Osteoblast (primary cell): ENCODE measurements at regions not wholly inside any gene's neighbourhood (a gene's known extent, or its start where the extent isn't known, plus 50 kb on each side); places are given as distances from the start of the nearest gene placed in this dataset.

Source experiments
- DNase-seq: peaks from one replicate; pipeline ENCODE4 v3.0.0; 2011; ENCODE audit warnings: low spot score, mixed read lengths; ENCODE audit not compliant: insufficient read length; ENCODE audit errors: missing footprints
- H2AFZ ChIP-seq: 2 replicates; pipeline ENCODE4 v1.6.0; 2011; ENCODE audit warnings: mild to moderate bottlenecking, low read length
- H3K27ac ChIP-seq: 2 replicates; pipeline ENCODE4 v1.5.1; 2011; ENCODE audit warnings: mild to moderate bottlenecking, low read depth, low read length, moderate library complexity
- H3K27me3 ChIP-seq: 2 replicates; pipeline ENCODE4 v1.6.0; 2012; ENCODE audit warnings: mild to moderate bottlenecking, control low read depth, inconsistent platforms, low read length, moderate library complexity; ENCODE audit not compliant: insufficient read depth
- H3K36me3 ChIP-seq: 2 replicates; pipeline ENCODE4 v1.5.1; 2011; ENCODE audit warnings: mild to moderate bottlenecking, low read length, control low read depth, moderate library complexity; ENCODE audit not compliant: insufficient read depth
- H3K4me1 ChIP-seq: 2 replicates; pipeline ENCODE4 v1.5.1; 2011; ENCODE audit warnings: mild to moderate bottlenecking, low read length, control low read depth, moderate library complexity; ENCODE audit not compliant: insufficient read depth
- H3K4me2 ChIP-seq: 2 replicates; pipeline ENCODE4 v1.6.0; 2011; ENCODE audit warnings: mild to moderate bottlenecking, low read length; ENCODE audit not compliant: insufficient read depth
- H3K4me3 ChIP-seq: fragments of 200-600 bp; sonication (generic); 3 replicates; pipeline ENCODE4 v1.5.1; 2012; ENCODE audit warnings: mild to moderate bottlenecking, low read length, inconsistent platforms; ENCODE audit not compliant: insufficient read depth
- H3K79me2 ChIP-seq: 2 replicates; pipeline ENCODE4 v1.6.0; 2012; ENCODE audit warnings: mild to moderate bottlenecking, low read length, control low read depth, inconsistent platforms; ENCODE audit not compliant: insufficient read depth
- H3K9me3 ChIP-seq: 2 replicates; pipeline ENCODE4 v1.5.1; 2011; ENCODE audit warnings: low read depth, low read length, control low read depth
- H4K20me1 ChIP-seq: 2 replicates; pipeline ENCODE4 v1.6.0; 2012; ENCODE audit warnings: mild to moderate bottlenecking, low read length, control low read depth; ENCODE audit not compliant: insufficient read depth
- CTCF ChIP-seq: IDR thresholded peaks from 2 replicates; pipeline ENCODE4 v1.5.1; 2011; ENCODE audit warnings: mild to moderate bottlenecking, low read depth, low read length, moderate library complexity; ENCODE audit errors: extremely low read depth

DNA sequence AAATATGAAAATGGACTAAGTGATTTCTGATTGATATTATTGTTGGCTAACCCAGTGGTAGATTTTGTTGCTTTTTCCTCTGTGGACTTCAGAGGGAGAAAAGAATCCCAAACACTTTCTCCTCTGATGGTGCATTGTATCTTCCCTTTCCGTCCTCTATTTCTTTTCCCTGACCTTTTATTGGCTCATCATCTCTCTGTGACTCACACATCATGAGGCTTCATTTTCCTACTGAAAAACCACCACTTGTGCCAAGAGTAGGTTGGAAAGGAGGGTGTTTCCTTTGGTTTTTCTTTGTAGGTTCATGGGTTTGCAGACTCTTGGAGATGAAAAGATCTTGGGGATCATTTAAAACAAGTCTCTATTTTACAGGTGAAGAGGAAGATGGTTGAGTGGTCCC lies 311.7 kb upstream of the JAG1 start:
- no peaks in the 10 kb centered on the region for H3K79me2 ChIP-seq
- peak overlapping the region; percentile 64 for H3K27ac ChIP-seq
- H3K36me3 ChIP-seq, result no peaks in the 10 kb centered on the region
- DNase-seq, result peak; percentile 73
- H3K4me1 ChIP-seq, result peaks cover 33% of the 10 kb centered on the region
- H3K4me2 ChIP-seq, result no peak overlapping the region
- H3K9me3 ChIP-seq, result no peaks in the 10 kb centered on the region
- H3K27me3 ChIP-seq, result no peaks in the 10 kb centered on the region
- H2AFZ ChIP-seq, result no peak overlapping the region
- TF ChIP-seq CTCF, result no peak
- no peak overlapping the region for H3K4me3 ChIP-seq
- H4K20me1 ChIP-seq, result no peaks in the 10 kb centered on the region

DNA sequence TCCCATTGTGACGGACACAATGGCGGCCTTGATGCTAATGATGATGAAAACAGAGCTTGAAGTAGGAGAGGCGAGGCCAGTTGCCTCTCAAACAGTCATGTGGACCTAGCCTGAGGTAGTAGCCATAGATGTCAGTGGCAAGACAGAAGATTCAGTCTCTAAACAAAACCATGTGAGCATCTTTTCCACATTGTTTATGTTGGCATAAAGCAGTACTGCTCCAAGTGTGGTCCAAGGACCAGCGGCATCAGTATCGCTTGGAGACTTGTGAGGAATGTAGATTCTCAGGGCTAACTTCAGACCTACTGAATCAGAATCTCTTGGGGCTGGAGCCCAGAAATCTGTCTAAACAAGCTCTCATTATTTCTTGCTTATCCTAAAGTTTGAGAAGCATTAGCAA lies 312.8 kb upstream of the JAG1 start:
- H3K79me2 ChIP-seq, result no peaks in the 10 kb centered on the region
- no peaks in the 10 kb centered on the region for H4K20me1 ChIP-seq
- DNase-seq, result no peak
- H3K4me2 ChIP-seq, result no peak overlapping the region
- no peak overlapping the region for H3K4me3 ChIP-seq
- H3K4me1 ChIP-seq, result peaks cover 33% of the 10 kb centered on the region
- peak overlapping the region; percentile 1 for H3K27ac ChIP-seq
- TF ChIP-seq CTCF, result no peak
- H3K9me3 ChIP-seq, result no peaks in the 10 kb centered on the region
- H3K27me3 ChIP-seq, result no peaks in the 10 kb centered on the region
- no peak overlapping the region for H2AFZ ChIP-seq
- H3K36me3 ChIP-seq, result no peaks in the 10 kb centered on the region

DNA sequence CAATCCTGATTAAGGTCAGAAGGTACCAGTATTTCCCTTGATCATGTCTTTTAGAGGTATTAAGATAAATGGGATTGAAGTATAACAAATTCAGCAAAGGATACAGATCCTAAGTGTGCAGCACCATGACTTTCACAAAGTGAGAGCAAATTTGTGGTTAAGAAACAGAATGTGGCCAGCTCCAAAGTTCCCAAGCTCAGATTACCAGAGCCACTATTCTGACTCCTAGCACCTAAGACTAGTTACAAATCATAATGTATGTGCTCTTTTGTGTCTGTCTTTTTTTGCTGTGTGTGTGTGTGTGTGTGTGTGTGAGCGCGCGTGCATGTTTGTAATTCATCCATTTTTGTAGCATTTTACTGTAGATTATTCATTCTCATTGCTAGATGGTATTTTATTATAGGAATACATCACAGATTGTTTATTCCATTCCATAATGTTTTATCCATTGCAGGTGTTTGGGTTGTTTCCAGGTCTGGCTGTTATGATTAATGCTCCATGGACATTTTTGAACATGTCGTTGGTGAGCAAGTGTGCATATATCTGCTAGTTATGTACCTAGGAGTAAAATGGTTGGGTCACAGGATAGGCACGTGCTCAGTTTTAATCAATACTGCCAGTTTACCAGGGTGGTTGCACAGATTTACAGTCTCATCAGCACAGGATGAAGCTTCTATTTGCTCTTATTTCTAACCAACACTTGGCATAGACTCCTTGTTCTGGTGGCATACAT lies 314.0 kb upstream of the JAG1 start:
- no peak overlapping the region for H3K27ac ChIP-seq
- H3K79me2 ChIP-seq, result no peaks in the 10 kb centered on the region
- peaks cover 29% of the 10 kb centered on the region for H3K4me1 ChIP-seq
- no peak overlapping the region for H3K4me2 ChIP-seq
- H3K9me3 ChIP-seq, result no peaks in the 10 kb centered on the region
- H2AFZ ChIP-seq, result no peak overlapping the region
- H3K4me3 ChIP-seq, result no peak overlapping the region
- DNase-seq, result no peak
- no peak for TF ChIP-seq CTCF
- no peaks in the 10 kb centered on the region for H3K36me3 ChIP-seq
- no peaks in the 10 kb centered on the region for H4K20me1 ChIP-seq
- H3K27me3 ChIP-seq, result no peaks in the 10 kb centered on the region

GRCh38 chr20:10990625-10991382 lies 317.0 kb upstream of the JAG1 start:
- no peak for DNase-seq
- Histone ChIP-seq H3K4me2 (no peak overlapping the region), H3K9me3 (no peaks in the 10 kb centered on the region), H3K4me3 (no peak overlapping the region), H4K20me1 (no peaks in the 10 kb centered on the region), H3K36me3 (no peaks in the 10 kb centered on the region), H3K4me1 (peaks cover 15% of the 10 kb centered on the region), H3K79me2 (no peaks in the 10 kb centered on the region), H2AFZ (no peak overlapping the region), H3K27ac (no peak overlapping the region), H3K27me3 (no peaks in the 10 kb centered on the region)
- TF ChIP-seq CTCF, result no peak
